GOT3 (cell line): ENCODE measurements at regions not wholly inside any gene's neighbourhood (a gene's known extent, or its start where the extent isn't known, plus 50 kb on each side); places are given as distances from the start of the nearest gene placed in this dataset.

ENCODE experiments used
- DNase-seq: peaks from one replicate; lab custom pipeline; 2025; ENCODE audit warnings: mixed read lengths; lab: John Stamatoyannopoulos, UW

DNA sequence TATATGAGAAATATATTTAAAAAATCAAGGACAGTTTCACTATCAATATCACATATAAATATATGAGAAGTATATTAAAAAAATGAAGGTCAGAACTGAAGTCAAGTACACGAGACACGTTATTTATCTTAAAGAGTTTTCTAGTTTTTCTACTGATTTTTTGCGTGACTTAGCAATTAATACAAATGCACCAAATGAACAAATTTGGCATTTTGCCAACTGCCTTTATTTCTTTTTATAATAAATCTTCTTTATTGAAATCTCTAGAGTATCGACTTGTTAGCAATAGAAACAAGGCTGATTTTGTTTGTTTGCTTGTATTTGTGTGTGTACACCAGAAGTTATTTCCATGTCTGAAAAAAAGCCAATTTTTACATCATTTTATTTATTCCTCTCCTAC lies 1684.7 kb upstream of the RAG2 start:
- DNase-seq = no peak

DNA sequence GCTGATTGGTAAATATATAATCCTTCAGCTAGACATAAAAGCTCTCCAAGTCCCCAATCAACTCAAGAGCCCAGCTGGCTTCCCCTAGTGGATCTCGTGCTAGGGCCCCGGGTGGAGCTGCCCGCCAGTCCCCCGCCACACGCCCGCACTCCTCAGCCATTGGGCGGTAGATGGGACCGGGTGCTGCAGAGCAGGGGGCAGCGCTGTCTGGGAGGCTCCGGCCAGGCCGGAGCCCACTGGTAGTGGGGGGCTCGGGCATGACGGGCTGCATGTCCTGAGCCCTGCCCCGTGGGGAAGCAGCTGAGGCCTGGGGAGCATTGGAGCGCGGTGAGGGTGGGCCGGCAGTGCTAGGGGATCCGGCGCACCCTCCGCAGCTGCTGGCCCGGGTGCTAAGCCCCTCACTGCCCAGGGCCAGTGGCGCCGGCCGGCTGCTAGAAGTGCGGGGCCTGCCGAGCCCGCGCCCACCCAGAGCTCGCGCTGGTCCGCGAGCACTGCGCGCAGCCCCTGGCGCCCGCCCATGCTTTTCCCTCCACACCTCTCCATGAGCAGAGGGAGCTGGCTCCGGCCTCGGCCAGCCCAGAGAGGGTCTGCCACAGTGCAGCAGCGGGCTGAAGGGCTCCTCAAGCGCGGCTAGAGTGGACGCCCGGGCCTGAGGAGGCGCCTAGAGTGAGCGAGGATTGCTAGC lies 1680.6 kb upstream of the RAG2 start:
- DNase-seq = no peak

DNA sequence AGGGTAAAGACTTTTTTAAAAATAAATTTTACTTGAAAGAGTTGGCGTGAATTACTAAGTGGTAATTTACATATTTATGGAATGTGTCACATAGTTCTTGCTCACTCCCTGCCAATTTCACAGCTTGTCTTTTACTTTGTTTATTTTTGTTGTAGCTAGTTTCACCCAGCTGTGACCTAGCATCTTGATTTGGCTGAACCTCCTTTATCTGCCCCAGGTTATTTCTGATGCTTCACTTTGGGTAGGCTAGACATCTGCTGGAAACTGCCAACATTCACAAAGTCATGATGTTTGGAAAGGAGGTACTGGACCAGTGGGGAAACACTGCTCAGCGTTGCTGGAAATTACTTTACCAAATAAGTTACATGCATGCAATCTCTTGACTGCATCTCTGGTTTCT lies 1676.0 kb upstream of the RAG2 start:
- DNase-seq = no peak

DNA sequence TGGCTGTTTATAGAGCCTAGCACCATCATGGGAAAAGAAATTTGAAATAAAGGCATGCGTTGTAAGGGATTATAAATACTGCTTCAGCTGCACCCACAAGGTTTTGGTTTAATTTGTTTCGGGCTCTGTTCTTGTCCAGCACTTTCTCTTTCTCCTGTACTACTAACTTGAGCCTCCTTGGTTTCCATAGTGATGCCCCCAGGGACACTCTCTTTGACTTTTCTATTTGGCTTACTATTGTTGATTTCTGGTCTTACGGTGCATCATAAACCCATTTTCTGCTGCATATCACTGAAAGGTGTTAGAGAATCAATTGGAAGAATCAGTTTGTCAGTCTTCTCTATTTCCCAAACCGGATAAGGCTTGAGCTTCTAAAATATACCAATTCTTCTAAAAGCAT lies 1674.3 kb upstream of the RAG2 start:
- DNase-seq = no peak

DNA sequence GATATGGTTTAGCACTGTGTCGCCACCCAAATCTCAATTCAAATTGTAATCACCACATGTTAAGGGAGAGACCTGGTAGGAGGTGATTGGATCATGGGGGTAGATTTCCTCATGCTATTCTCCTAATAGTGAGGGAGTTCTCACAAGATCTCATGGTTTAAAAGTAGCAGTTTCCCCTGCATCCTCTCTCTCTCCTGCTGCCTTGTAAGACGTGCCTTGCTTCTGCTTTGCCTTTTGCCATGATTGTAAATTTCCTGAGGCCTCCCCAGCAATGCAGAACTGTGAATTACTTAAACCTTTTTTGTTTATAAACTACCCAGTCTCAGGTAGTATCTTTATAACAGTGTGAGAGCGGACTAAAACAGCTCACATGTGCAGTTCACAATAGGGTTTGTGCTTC lies 1668.7 kb upstream of the RAG2 start:
- DNase-seq = no peak

DNA sequence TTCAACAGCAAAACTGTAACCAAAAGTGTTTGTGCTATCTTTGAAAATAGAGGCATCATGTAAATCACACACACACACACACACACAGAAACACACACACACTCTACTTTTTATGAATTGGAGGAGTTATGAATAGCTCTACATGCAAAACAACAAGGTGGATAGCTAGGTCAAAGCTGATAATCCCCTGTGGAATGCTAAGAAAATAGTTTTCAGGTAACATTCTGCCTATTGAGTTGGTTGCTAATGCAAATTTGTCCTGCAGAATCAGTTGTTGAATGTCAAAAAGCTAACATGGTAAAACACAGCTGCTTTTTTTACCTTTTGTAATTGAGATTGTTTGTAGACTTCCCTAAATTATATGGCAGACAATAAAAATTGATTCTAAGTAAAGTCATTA lies 1658.4 kb upstream of the RAG2 start:
- DNase-seq = no peak

DNA sequence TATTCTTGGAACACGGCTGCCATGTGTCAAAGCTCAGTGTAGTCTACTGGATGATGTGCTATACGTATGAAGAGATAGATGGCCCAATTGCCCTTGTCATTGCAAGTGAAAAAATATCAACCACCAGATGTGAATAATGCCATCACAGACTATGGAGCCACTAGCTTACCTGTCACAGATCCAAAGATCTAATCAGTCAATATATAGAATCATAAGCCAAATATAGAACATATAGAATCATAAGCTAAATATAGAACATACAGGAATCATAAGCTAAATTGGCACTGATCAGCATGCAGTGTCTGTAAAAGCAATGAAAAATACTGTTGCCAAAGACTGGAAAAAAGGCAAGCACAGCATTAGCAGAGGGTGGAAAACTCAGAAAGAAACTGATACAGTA lies 1656.9 kb upstream of the RAG2 start:
- DNase-seq = no peak

DNA sequence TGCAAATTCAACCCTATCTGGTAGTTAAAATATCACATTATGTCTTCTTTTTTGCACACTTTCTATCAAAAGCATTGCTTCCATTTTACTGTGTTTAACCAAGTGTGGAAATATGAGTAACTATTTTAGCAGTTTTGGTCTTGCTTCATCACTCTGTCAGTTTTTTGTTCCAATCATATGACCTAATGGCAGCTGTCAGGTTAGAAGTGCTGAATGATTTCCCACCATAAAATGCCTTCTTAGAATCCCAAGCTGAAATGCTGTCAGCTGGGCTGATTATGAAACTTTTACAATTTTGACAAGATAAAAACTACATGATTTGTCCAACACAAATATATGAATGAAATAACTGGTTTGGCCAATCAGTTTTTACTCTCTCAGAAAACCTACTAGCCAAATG lies 1654.6 kb upstream of the RAG2 start:
- DNase-seq = no peak

DNA sequence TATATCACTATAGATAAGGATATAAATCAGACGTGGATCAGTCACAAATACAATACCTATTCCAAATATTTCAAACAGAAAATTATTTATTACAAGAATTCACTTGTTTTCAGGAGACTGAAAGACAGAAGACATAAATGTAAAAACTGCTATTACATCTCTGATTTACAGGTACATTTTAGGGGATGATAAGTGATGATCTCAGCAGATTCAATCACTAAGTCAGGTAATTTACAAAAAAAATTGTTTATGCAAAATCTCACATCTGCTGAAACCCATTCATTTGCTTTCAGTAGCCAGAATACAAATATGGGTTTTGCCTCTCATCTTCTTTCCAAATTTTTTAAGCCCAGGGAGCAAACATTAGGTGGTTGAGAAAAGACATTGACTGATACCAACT lies 1648.4 kb upstream of the RAG2 start:
- no peak for DNase-seq

DNA sequence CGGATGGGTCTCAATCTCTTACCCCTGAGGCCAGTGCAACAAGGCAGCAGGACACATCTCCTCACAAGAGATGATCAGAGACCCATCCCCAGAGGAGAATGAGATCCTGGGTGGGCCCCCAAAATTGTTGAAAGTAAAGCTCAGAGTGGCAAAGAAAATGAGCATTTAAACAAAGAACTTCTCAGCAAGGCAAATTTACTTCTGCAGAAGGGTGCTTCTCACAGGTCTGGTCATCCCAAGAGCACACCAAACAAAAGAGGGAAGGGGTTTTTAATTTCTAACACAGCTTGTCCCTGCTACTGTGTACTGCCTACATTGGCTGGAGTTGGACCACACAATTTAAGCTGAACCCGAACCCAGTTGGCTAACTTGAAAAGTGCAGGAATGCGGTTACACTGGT lies 1628.6 kb upstream of the RAG2 start:
- no peak for DNase-seq

DNA sequence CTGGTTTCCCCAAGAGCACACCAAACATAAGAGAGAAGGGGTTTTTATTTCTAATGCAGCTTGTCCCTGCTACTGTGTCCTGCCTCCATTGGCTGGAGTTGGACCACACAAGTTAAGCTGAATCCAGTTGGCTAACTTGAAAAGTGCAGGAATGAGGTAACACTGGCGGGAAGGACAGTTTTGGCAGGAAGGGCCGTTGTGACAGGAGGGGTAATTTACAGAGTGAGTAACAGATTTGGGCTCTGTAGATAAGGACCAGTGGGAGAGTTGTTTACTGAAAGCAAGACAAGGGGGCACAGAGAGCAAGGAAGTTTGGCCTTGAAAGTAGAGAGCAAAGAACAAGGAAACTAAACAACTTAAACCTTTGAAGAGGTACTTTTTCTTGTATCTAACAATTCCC lies 1623.3 kb upstream of the RAG2 start:
- DNase-seq = no peak

DNA sequence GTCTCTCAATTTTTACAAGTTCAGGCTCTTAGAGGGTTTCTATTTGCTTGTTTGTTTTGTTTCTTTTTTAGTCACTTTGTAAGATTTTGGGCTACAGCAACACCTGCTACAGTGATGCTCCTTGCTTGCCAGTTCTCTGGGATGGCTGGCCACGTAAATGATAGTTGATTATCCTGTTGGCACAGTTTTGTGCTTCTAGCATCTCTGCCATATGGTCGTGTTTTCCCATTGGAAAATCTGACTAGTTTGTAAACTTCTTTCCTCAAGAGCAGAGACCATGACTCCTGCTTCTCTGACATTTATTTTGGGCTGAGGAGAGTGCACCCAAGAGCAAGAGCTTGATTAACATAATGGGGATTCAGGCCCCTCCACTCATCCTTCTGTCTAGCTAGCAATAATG lies 1621.6 kb upstream of the RAG2 start:
- DNase-seq = no peak

DNA sequence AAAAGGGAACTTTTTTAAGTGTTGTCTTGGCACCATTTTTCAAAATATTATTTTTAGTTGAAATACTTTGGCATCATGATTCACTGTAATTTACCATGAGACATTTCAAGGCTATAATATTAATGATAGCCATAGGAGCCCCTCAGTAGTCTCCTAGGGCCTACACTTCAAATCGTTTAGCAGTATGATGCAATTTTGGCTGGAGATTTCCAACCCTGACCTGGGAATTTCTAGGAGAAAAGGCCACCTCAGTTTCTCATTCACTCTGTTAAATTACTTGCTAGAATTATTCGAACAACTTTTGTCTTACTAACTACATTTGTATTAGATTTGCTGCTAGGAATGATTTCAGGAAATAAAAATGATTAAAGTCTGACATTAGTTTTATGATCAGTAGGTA lies 1610.9 kb upstream of the RAG2 start:
- no peak for DNase-seq

DNA sequence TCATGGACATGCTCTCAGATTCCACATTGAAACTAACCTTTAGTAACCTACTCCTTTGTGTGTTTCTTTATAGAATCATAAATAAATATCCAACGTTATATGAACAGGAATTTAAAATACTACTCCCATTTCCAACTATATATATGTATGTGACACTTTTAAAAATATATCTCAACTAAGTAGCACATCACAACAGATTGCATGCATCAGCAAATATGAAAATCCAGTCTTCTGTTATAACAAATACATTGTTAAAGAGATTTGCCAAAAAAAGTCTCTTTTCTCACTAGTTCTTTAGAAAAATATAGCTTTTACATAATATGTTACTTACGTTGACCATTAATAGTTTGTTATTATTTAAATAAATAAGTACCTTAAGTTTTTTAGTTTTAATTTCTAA lies 1608.6 kb upstream of the RAG2 start:
- no peak for DNase-seq

DNA sequence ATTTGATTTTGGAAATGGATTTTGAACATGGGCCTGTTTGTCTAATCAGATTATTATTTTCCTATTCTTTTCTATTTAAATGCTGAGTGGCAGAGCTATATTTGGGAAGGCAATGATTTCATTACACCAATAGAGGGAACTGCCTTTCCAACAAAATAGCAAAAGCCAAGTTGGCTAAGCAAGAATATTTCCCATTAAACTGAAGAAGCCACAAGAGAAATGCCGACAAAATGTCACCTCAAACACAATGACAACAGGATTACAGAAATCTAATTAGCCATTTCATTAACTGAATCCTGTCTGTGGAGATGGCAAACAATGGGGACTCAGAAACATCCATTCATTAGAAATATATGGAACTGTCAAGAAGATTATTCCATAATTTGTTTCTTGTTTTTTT lies 1593.1 kb upstream of the RAG2 start:
- DNase-seq = no peak

DNA sequence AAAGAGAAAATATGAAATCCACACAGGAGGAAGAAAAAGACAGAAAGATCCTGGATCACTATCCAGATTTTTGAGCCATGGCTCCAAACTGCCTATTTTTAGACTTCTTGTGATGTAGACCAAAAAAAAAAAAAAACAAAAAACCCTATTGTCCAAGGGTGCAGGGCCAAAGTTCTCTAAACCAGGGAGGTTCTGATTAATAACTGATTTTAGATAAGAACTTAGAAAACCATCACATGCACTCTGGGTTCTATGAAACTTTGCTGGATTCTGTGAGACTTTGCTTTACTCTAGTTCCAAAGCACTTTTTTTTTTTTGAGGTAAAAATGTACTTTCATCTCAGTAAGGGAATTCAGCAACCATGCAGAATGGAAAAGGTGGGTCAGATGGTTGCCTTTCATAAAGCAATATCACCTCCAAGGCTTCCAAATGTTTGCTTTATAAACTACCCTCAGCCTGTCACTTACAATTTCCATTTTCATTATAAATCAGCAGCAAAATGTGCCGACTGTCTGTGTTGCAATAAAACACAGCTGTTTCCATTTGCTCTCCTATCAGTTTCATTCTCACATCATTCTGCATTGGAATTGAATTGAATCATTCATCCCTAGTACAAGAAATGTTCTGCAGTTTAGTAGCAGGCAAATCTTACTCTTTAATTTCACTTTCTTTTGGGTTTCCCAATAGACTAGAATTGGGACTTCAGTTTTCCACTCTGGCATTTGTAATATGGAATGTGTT lies 1584.3 kb upstream of the RAG2 start:
- no peak for DNase-seq

DNA sequence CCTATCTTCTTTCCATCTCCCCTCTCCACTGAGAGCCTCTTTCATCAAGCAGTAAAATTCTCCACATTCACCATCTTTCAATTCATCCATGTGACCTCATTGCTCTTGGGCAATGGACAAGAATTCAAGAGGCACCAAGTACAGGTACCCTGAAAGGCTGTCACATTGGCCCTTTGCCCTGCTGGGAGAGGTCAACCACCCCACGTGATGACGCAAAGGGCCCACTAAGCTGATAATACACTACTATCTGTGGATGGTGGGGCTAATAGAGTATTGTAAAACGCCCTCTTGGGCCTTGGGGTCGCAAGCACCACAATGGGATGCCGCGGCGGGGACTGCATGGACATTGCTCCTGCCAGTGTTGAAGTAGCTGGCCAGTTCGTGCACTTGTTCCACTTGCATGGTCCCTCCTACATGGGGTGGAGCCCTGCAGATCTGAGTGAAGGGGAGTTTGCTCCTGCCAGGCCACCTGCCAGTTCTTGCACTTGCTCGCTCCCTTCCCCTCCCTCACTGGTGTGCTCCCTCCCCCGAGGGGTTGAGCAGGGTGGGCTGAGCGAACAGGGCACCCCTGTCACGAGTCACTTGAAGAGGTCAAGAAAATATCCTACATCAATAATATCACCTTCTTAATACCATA lies 1578.8 kb upstream of the RAG2 start:
- no peak for DNase-seq

DNA sequence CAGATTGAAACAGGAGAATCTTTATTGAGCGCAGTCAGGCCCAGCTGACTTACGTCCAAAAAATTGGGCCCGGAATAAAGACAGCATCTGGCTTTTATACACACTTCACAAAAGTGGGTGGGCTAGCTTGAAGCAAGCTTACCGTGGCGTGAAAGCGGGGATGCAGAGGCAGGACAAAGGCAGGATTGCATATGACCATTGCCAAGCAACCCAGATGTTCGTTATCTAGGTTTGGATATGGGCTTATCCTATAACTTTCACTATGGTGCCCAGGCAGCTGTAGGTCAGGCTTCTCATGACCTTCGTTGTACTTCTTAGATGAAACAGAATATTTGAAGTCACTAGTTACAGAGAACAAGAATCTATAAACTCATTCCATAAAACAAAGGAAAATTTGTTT lies 1575.6 kb upstream of the RAG2 start:
- no peak for DNase-seq

DNA sequence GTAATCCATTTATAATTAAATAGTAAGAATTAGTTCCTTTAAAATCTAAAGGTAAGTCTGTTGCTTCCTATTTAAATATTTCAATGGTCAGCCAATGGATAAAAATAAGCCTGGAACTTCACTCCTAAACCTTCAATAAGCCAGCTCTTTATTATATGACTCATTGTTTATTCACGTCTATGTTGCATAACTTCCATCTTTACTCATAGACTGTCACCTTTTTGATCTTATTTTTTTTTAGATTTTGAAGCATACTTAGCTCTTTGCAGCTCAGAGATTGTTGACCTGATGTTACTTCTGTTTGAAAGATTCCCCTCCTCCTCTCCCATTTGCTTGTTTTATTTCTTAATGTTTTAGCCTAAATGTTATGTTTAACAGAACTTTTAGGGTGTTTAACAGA lies 1571.2 kb upstream of the RAG2 start:
- DNase-seq = no peak

DNA sequence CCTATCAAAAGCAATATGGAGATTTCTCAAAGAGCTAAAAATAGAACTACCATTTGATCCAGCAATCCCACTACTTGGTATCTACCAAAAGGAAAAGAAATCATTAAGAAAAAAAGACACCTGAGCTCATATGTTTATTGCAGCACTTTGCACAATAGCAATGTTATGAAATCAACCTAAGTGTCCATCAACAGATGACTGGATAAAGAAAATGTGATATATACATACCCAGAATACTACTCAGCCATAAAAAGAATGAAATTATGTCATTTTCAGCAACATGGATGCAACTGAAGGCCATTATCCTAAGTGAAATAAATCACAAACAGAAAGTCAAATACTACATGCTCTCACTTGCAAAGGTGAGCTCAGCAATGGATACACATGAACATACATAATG lies 1565.5 kb upstream of the RAG2 start:
- DNase-seq = no peak

DNA sequence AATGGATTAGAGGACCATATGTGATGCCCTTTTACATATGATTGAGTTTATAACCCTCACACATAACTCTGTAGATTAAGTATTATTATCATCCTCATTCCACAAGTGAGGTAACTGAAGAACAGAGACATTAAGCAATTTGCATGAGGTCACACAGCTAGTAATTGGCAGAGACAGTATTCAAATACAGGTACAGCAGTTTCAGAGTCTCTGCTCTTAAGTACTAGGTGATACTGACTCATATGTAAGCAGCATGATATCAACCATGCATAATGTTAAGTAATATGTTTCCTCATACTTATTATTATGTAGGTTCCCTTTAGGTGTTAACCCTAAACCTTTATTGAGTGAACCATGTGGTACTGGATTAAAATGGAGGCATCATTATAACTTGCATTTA lies 1562.4 kb upstream of the RAG2 start:
- DNase-seq = no peak

DNA sequence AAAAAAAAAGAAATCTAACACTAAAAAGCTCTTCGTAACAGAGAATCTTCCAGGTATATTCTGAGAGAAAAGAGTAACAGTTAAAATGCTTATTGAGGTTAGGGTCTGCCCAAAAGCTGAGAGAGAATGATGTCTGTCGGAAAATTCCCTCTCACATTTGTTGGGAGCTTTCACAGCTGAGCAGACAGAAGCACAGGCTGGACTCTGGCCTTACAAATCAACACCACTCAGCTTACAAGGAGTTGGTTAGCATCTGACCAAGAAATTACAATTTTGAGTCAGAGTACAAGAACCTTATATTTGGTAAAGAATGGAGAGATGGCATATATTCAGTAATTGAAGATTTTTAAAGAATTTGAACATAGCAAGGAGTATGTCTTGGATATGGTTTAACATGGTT lies 1561.0 kb upstream of the RAG2 start:
- no peak for DNase-seq

DNA sequence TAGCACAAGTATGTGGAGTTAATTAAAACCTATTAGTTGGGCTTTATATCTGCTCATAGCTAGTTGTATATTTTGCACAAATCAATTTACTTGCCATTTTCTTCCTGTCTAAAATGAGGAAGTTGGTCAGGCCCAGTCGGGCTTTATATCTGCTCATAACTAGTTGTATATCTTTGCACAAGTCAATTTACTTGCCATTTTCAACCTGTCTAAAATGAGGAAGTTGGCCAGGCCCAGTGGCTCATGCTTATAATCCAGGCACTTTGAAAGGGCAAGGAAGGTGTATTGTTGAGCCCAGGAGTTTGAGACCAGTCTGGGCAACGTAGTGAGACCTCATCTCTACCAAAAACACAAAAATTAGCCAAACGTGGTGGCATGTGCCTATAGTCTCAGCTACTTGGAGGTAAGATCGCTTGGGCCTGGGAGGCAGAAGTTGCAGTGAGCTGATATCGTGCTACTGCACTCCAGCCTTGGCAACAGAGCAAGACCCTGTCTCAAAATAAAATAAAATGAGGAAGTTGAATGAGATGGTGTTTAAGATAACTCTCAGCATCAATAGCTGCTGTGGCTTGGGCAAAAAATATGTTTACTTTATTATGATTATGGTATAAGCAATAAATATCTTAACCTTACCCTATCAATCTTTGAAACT lies 1558.6 kb upstream of the RAG2 start:
- no peak for DNase-seq
